Neuronal stem cell (in vitro differentiated cells): ENCODE measurements at regions not wholly inside any gene's neighbourhood (a gene's known extent, or its start where the extent isn't known, plus 50 kb on each side); places are given as distances from the start of the nearest gene placed in this dataset.

Experiments
- DNase-seq: peaks from one replicate; pipeline ENCODE4 v3.0.0-alpha.2; 2013; ENCODE audit warnings: low spot score
- H2AFZ ChIP-seq: one replicate; pipeline ENCODE4 v1.6.1; 2013; ENCODE audit warnings: mild to moderate bottlenecking, low read length, inconsistent platforms
- H2AK5ac ChIP-seq: 2 replicates; pipeline ENCODE4 v1.6.1; 2013; ENCODE audit warnings: low read depth, mild to moderate bottlenecking, inconsistent platforms, low read length, moderate library complexity, mixed read lengths
- H2BK120ac ChIP-seq: 2 replicates; pipeline ENCODE4 v1.6.1; 2013; ENCODE audit warnings: low read depth, mild to moderate bottlenecking, inconsistent platforms, low read length, moderate library complexity, mixed read lengths
- H2BK12ac ChIP-seq: one replicate; pipeline ENCODE4 v1.6.1; 2013; ENCODE audit warnings: low read length, inconsistent platforms
- H2BK15ac ChIP-seq: 2 replicates; pipeline ENCODE4 v1.6.1; 2013; ENCODE audit warnings: mild to moderate bottlenecking, low read length, inconsistent platforms, mixed read lengths
- H2BK5ac ChIP-seq: one replicate; pipeline ENCODE4 v1.6.1; 2013; ENCODE audit warnings: inconsistent platforms, mild to moderate bottlenecking, low read length, moderate library complexity
- H3K14ac ChIP-seq: one replicate; pipeline ENCODE4 v1.6.1; 2013; ENCODE audit warnings: low read length, inconsistent platforms
- H3K18ac ChIP-seq: 2 replicates; pipeline ENCODE4 v1.6.1; 2013; ENCODE audit warnings: low read length, inconsistent platforms
- H3K23ac ChIP-seq: 2 replicates; pipeline ENCODE4 v1.6.1; 2013; ENCODE audit warnings: low read depth, mild to moderate bottlenecking, mixed read lengths, low read length, inconsistent platforms; ENCODE audit not compliant: poor library complexity
- H3K27ac ChIP-seq: replicated peaks from 3 replicates; pipeline ENCODE4 v1.5.1; 2013; ENCODE audit warnings: low read length, inconsistent platforms
- H3K27me3 ChIP-seq, 3 experiments: 2 replicates each; pipeline ENCODE4 v1.6.1; 2013; ENCODE audit warnings: low read length in 3 of 3, mild to moderate bottlenecking in 2 of 3, inconsistent platforms in 1 of 3, low read depth in 1 of 3, mixed read lengths in 1 of 3, moderate library complexity in 1 of 3; ENCODE audit not compliant: control insufficient read depth in 3 of 3, insufficient read depth in 3 of 3
- H3K36me3 ChIP-seq, 2 donors: replicated peaks in 1 of 2; 2 replicates each; pipeline ENCODE4 v1.6.1; 2013; ENCODE audit warnings: low read length in 2 of 2; ENCODE audit not compliant: control insufficient read depth in 2 of 2, insufficient read depth in 2 of 2
- H3K4ac ChIP-seq: 2 replicates; pipeline ENCODE4 v1.6.1; 2013; ENCODE audit warnings: inconsistent platforms, mild to moderate bottlenecking, low read length, moderate library complexity
- H3K4me1 ChIP-seq, 2 donors: 1 replicate in 1 of 2; 2 replicates in 1 of 2; pipeline ENCODE4 v1.6.1; 2013; ENCODE audit warnings: low read length in 2 of 2, low read depth in 1 of 2; ENCODE audit not compliant: control insufficient read depth in 2 of 2, insufficient read depth in 1 of 2
- H3K4me2 ChIP-seq: one replicate; pipeline ENCODE4 v1.6.1; 2013; ENCODE audit warnings: mild to moderate bottlenecking, low read length, inconsistent platforms; ENCODE audit not compliant: insufficient read depth, poor library complexity, severe bottlenecking
- H3K4me3 ChIP-seq, 2 donors: 2 replicates each; pipeline ENCODE4 v1.5.1; 2013; ENCODE audit warnings: low read length in 2 of 2, mild to moderate bottlenecking in 2 of 2, inconsistent platforms in 1 of 2, moderate library complexity in 1 of 2
- H3K79me1 ChIP-seq: one replicate; pipeline ENCODE4 v1.6.1; 2013; ENCODE audit warnings: low read depth, mild to moderate bottlenecking, inconsistent platforms, low read length, moderate library complexity
- H3K9ac ChIP-seq: one replicate; pipeline ENCODE4 v1.6.1; 2013; ENCODE audit warnings: mild to moderate bottlenecking, low read depth, low read length, inconsistent platforms; ENCODE audit not compliant: poor library complexity
- H3K9me3 ChIP-seq, 2 donors: replicated peaks in 1 of 2; 2 replicates each; pipeline versions ENCODE3 to v1.6.1; 2013; ENCODE audit warnings: low read length in 2 of 2, mild to moderate bottlenecking in 2 of 2, inconsistent platforms in 1 of 2, low read depth in 1 of 2, mixed read lengths in 1 of 2, moderate library complexity in 1 of 2; ENCODE audit not compliant: control insufficient read depth in 2 of 2, insufficient read depth in 1 of 2
- H4K8ac ChIP-seq: one replicate; pipeline ENCODE4 v1.6.1; 2013; ENCODE audit warnings: low read depth, mild to moderate bottlenecking, inconsistent platforms, low read length, moderate library complexity
- H4K91ac ChIP-seq: one replicate; pipeline ENCODE4 v1.6.1; 2013; ENCODE audit warnings: low read length, low read depth, mild to moderate bottlenecking, inconsistent platforms; ENCODE audit not compliant: poor library complexity
- WGBS, 2 donors: extraction: QIAGEN DNeasy Blood & Tissue Kit; methylation state at CpG; one replicate each; pipeline ENCODE4 v1.1.7; 2013; ENCODE audit warnings: missing lambda C conversion rate in 2 of 2, mixed read lengths in 1 of 2; ENCODE audit not compliant: insufficient read length in 2 of 2, insufficient replicate concordance in 1 of 2; ENCODE audit errors: extremely low coverage in 2 of 2; 5-methylcytosine and 5-hydroxymethylcytosine counted together

DNA sequence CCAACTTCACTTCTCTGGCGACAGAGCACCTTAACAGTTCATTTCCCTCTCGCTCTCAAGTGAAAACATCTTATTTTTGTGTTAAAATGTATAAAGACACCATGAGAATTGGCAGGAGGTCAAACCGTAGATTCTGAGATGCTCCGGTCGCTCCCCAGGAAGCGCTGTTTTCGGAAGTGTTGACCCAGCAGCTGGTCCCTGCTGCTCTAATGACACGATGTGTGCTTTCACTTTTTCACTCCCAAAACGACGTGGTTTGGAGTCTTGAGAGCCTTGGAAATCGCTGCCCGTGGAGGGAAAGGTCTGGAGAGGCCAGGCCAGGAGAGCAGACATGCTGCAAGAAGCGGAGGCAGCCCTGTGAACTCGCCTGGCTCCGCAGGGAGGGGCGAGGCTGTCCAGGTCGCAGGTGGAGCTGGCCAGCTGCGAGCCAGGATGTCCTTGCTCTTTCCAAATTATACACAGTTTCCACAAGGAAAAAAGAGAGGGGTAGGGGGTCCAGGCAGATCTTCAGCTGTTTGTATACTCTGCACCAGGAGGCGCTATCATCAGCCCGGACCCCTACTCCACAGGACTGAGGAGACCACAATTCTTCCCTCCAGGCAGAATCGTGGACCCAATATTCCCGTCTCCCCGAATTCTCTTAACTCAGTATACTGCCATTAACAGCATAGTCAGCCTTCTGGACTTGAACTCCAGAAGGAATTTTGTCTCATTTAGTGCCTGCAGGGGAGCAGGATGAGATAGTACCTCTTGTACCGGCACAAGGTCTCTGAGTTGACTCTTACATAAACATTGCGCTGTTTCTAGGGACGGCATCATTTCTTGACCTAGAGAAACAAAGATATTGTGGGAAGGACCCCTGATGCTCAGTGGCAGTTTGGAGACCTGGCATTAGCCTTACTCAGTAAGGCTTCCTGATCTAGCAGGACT lies 248.6 kb upstream of the ANKRD55 start:
- H3K9me3 ChIP-seq, result no peaks in the 10 kb centered on the region
- no peak overlapping the region for H3K14ac ChIP-seq
- H3K27ac ChIP-seq, result peak overlapping the region; percentile 16

GRCh38 chr5:56480705-56481427 lies 247.7 kb upstream of the ANKRD55 start:
- no peak overlapping the region for H3K23ac ChIP-seq
- WGBS, 2 donors, result no CpG with 5 or more reads among the region's 62 CpGs
- H3K27me3 ChIP-seq, result no peaks in the 10 kb centered on the region
- H3K36me3 ChIP-seq, result no peaks in the 10 kb centered on the region
- H2BK120ac ChIP-seq, result peak overlapping the region; percentile 63
- no peak overlapping the region for H2BK12ac ChIP-seq
- peak; percentile 61 for DNase-seq
- H4K8ac ChIP-seq, result no peak overlapping the region
- no peak overlapping the region for H3K27ac ChIP-seq
- H3K9ac ChIP-seq, result no peak overlapping the region
- no peak overlapping the region for H4K91ac ChIP-seq
- no peak overlapping the region for H2AK5ac ChIP-seq
- H3K18ac ChIP-seq, result peak overlapping the region; percentile 90
- no peak overlapping the region for H3K14ac ChIP-seq
- peak overlapping the region; percentile 69 for H2BK15ac ChIP-seq
- peak overlapping the region; percentile 47 for H2BK5ac ChIP-seq
- peaks cover 1% of the 10 kb centered on the region for H3K79me1 ChIP-seq
- no peak overlapping the region for H3K4ac ChIP-seq
- peak overlapping the region; percentile 39 to 75 for H3K4me3 ChIP-seq
- H2AFZ ChIP-seq, result peak overlapping the region; percentile 89
- no peaks in the 10 kb centered on the region for H3K9me3 ChIP-seq
- peak overlapping the region; percentile 84 for H3K4me2 ChIP-seq
- peaks cover 7 to 11% of the 10 kb centered on the region in 2 donors for H3K4me1 ChIP-seq

More for the DNA sequence above, 248.6 kb upstream of the ANKRD55 start:
- Histone ChIP-seq H3K4ac (no peak overlapping the region), H2AFZ (peak overlapping the region; percentile 89), H2BK120ac (peak overlapping the region; percentile 63), H2BK5ac (no peak overlapping the region), H3K36me3 (no peaks in the 10 kb centered on the region), H3K79me1 (peaks cover 1% of the 10 kb centered on the region), H3K23ac (no peak overlapping the region), H2BK12ac (no peak overlapping the region), H3K4me3 (peak overlapping the region; percentile 39 to 75), H3K4me2 (peak overlapping the region; percentile 84), H3K27me3 (no peaks in the 10 kb centered on the region), H3K18ac (peak overlapping the region; percentile 91), H2BK15ac (peak overlapping the region; percentile 69), H3K4me1 (peaks cover 3 to 11% of the 10 kb centered on the region in 2 donors), H3K9ac (peak overlapping the region; percentile 53), H4K91ac (no peak overlapping the region), H2AK5ac (peak overlapping the region; percentile 15), H4K8ac (no peak overlapping the region)
- WGBS, 2 donors, result no CpG with 5 or more reads among the region's 26 CpGs
- peak; percentile 31 for DNase-seq

GRCh38 chr5:56480078-56480704 lies 247.1 kb upstream of the ANKRD55 start:
- no peak overlapping the region for H3K27ac ChIP-seq
- no peaks in the 10 kb centered on the region for H3K27me3 ChIP-seq

More at GRCh38 chr5:56480078-56480704, 247.1 kb upstream of the ANKRD55 start:
- peak; percentile 9 for DNase-seq
- Histone ChIP-seq H3K18ac (peak overlapping the region; percentile 40), H2AFZ (peak overlapping the region; percentile 89), H2BK15ac (peak overlapping the region; percentile 28), H2BK120ac (peak overlapping the region; percentile 63), H3K14ac (no peak overlapping the region), H2BK12ac (no peak overlapping the region), H3K9me3 (no peaks in the 10 kb centered on the region), H4K91ac (no peak overlapping the region), H3K4me1 (peaks cover 7 to 11% of the 10 kb centered on the region in 2 donors), H4K8ac (no peak overlapping the region), H3K23ac (no peak overlapping the region), H2BK5ac (no peak overlapping the region), H3K79me1 (peaks cover 1% of the 10 kb centered on the region), H3K36me3 (no peaks in the 10 kb centered on the region), H3K9ac (no peak overlapping the region), H2AK5ac (no peak overlapping the region), H3K4ac (no peak overlapping the region), H3K4me2 (peak overlapping the region; percentile 84), H3K4me3 (peak overlapping the region; percentile 39 to 71)
- WGBS, 2 donors, result no CpG with 5 or more reads among the region's 15 CpGs
